NCI-H510A treated with DMSO at 0.1 percent for 48 hours (cell line): ENCODE measurements at regions not wholly inside any gene's neighbourhood (a gene's known extent, or its start where the extent isn't known, plus 50 kb on each side); places are given as distances from the start of the nearest gene placed in this dataset.
"Not testable (repeated sequence)": the region's sequence is repeated elsewhere in the genome, so short reads cannot be mapped to it uniquely, and the experiment has no call there.

Experiments
- DNase-seq: peaks from one replicate; lab custom pipeline; 2025; lab: John Stamatoyannopoulos, UW

DNA sequence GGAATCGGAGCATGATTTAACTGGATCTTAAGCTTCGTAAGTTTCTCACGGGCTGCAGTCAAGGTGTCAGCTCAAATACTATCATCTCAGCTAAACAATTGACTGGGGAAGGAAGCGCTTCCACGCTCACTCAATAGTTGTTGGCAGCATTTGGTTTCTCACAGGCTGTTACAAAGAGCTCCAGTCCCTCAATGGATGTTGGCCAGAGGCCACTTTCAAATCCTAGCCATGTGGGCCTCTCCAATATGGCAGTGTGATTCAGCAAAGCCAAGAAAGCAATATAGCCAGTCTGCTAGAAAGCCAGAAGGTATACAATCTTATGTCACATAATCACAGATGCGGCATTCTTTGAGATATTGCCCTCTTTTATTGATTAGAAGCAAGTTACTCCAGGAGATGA is 98.3 kb upstream of the PHACTR1 start:
- no peak for DNase-seq

GRCh38 chr6:12621754-12622153 is 94.8 kb upstream of the PHACTR1 start:
- DNase-seq, result no peak

DNA sequence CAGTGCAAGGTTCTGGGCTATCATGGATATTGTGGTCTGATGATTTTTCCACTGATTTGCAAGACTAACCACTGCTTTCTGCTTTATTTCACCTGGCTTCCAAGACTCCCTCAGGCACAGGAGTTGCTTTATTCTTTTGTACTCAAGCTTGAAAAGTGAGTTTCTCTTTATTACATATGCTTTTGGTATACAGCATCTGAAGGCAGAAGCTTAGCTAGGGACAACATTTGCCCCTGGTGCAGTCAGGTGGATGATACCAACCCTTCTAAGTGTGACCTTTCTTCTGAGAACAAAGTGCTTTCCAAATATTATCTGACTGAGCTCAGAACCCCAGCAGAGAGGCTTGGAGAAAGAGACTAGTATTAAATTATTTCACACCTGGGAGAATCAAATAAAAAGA is 94.0 kb upstream of the PHACTR1 start:
- no peak for DNase-seq

GRCh38 chr6:12624142-12624837 is 92.3 kb upstream of the PHACTR1 start:
- no peak for DNase-seq

DNA sequence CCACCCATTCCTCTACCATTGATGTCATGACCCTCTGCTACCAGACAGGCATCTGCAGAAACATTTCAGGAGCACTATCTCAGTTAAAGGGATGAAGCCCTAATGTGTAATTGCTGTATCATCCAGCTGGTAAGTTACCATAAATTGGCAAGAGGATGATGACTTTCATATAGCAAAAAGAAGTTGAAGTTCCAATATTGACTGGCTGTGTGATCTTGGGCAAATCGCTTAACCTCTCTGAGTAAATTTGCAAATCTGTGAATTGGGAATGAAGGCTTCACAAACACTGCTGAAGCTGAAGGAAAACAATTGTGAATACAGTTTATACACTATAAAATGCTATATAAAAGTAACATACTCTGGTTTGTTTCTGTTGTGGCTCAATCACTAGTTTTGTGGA is 89.5 kb upstream of the PHACTR1 start:
- no peak for DNase-seq

DNA sequence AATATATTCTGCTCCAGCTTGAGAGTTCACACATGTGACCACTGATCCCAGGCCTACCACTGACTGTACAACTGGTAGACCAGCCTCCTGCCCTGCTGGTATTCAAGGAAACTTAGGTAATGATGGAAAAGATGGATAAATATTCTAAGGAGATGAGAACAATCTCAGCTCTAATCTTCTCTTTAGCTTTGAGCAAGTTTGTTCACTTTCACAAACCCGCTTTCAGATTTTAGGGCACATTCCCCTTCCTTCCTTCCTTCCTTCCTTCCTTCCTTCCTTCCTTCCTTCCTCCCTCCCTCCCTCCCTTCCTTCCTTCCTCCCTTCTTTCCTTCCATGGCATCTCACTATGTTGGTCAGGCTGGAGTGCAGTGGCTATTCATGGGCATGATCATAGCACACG is 88.2 kb upstream of the PHACTR1 start:
- no peak for DNase-seq

- DNase-seq, result not testable (repeated sequence)
Observed at GRCh38 chr6:12633746-12634145, 82.8 kb upstream of the PHACTR1 start.

- DNase-seq, result no peak
Observed at GRCh38 chr6:12635375-12635774, 81.2 kb upstream of the PHACTR1 start.

DNA sequence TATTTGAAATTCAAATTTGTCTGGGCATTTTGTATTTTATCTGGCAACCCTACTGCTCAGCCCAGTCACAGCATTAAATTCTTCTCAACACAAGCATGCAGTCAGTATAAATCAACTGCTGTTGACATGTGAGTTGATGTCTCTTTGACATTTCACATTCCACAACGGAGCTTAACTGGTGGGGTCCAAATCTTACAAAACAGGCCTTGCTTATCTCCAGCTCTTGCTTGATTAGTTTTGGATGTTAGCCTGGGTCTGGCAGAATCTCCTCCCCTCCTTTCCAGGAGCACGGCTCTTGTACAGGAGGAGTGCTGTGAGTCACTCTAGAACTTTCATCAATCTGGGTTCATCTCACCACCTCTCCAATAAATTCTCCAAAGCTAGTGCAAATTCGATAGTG is 80.8 kb upstream of the PHACTR1 start:
- no peak for DNase-seq

DNA sequence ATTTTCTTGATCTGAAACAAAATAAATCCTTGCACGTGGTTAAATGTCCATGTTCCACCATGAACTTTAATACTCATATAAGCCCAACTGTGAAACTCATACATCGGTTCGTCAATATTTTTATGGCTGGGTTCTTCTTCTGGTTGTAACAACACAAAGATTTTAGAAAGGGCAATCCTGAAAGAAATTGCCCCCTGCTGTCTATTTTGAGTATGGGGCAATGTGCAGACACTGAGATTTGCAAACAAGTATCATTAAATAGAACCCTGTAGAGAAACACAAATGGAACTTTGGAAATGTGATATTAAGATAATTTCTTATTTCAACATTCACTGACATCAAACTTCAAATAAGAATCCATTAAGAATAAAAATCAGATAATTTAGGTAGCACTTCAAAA is 80.2 kb upstream of the PHACTR1 start:
- DNase-seq, result no peak

GRCh38 chr6:12637960-12638641 is 78.5 kb upstream of the PHACTR1 start:
- DNase-seq, result no peak

GRCh38 chr6:12640438-12640837 is 76.1 kb upstream of the PHACTR1 start:
- DNase-seq, result no peak

DNA sequence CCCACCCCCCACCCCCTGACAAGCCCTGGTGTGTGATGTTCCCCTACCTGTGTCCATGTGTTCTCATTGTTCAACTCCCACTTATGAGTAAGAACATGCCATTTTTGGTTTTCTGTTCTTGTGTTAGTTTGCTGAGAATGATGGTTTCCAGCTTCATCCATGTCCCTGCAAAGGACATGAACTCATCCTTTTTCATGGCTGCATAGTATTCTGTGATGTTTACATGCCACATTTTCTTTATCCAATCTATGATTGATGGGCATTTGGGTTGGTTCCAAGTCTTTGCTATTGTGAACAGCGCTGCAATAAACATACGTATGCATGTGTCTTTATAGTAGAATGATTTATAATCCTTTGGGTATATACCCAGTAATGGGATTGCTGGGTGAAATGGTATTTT is 74.8 kb upstream of the PHACTR1 start:
- DNase-seq, result not testable (repeated sequence)

GRCh38 chr6:12645941-12646340 is 70.6 kb upstream of the PHACTR1 start:
- no peak for DNase-seq

DNA sequence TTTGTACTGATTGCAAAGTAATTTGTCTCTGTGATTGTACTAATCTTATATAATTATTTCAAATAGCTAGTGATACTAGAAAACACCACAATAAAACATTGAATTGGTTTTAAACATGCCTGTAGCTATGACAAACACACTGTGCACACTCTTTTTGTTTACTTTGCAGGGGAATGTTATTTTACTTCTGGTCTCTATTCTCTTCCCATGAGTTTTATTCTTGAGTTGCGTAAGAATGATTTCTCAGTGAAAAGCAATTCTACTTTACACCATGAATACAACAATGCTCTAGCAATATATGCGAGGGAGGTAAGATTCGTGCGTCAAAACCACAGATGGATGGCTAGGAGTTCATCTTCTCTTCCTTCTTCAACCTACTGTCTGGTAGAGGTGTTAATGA is 68.4 kb upstream of the PHACTR1 start:
- DNase-seq, result no peak

- no peak for DNase-seq
Observed at GRCh38 chr6:12649325-12649724, 67.2 kb upstream of the PHACTR1 start.

DNA sequence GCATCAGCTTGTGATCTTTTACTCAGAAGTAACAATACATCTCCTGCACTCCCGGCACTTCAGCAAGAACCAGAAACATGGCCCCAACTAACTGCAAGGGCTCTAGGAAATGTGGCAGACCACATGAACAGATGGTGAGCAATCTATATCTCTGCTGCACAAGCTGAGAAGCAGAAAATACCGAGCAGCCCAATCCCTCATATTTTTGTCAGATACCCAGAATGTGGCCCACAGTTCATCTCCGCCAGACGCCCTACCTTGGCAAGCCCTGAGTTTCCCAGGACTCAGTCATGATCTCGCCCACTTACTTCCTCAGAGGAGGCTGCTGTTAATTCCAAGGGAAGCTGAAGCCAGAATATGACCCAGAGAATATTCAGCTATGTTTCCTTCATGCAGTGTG is 63.1 kb upstream of the PHACTR1 start:
- no peak for DNase-seq

DNA sequence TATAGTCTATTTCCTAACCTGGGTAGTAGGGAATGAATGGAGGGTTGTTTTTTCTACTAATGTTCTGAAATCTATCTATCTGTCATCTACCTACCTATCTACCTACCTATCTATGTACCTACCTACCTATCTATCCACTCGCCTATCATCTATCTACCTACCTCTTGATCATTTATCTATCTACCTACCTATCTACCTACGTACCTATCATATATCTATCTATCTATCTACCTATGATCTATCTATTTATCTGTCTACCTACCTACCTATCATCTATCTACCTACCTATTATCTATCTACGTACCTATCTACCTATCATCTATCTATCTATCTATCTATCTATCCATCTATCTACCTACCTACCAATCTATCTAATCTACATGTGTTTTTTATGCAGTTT is 62.5 kb upstream of the PHACTR1 start:
- no peak for DNase-seq

DNA sequence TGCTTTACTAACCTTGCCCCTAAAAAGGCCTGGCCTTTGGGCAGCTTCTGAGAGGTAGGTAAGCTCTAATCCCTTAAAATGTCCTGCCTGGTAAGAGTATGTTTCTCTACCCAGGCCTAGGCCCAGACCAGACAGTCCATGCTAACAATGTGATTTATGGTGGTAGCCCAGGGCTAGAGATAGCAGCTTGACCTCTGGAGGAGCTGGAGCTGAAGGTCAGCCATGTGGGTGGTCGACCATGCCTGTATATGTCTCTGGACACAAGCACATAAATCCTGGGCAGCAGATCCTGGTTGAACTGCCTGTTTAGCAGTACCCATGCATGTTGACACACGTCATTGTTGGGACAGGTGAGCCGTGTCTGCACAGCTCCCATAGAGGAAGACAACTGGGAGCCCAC is 62.1 kb upstream of the PHACTR1 start:
- no peak for DNase-seq

- no peak for DNase-seq
Observed at GRCh38 chr6:12656906-12657305, 59.7 kb upstream of the PHACTR1 start.

GRCh38 chr6:12657884-12658283 is 58.7 kb upstream of the PHACTR1 start:
- DNase-seq, result no peak

GRCh38 chr6:12661432-12662089 is 55.0 kb upstream of the PHACTR1 start:
- DNase-seq, result no peak
